Stimulated activated CD8-positive, alpha-beta memory T cell treated with anti-CD3 and anti-CD28 coated beads, Interleukin-2, amount 100 ng/mL, for 48 hours (primary cell): ENCODE measurements at regions not wholly inside any gene's neighbourhood (a gene's known extent, or its start where the extent isn't known, plus 50 kb on each side); places are given as distances from the start of the nearest gene placed in this dataset.
"Not testable (repeated sequence)": the region's sequence is repeated elsewhere in the genome, so short reads cannot be mapped to it uniquely, and the experiment has no call there.

ENCODE experiments used
- DNase-seq, 2 donors: peaks; one replicate each; pipeline ENCODE4 v3.0.0-alpha.2; 2020; ENCODE audit warnings: low read depth in 2 of 2

DNA sequence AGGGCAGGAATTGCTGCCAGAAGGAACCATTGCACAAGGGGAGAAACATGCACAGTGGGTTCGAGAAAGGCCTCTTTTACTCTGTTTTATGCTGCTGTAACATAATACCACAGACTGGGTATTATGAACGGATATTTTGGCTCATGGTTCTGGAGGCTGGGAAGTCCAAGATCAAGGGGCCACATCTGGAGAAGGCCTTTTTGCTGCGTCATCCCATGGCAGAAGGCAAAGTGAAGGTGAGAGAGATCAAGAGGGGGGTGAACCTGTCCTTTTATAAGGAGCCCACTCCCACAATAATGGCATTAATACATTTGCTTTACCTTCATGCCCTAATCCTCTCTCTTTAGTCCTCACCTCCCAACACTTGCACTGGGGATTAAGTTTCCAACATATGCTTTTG lies 136.9 kb upstream of the ALDH1B1 start:
- DNase-seq = no peak

- DNase-seq = no peak
Measured at GRCh38 chr9:38254756-38255155, 137.7 kb upstream of the ALDH1B1 start.

GRCh38 chr9:38254151-38254550 lies 138.4 kb upstream of the ALDH1B1 start:
- DNase-seq = no peak

GRCh38 chr9:38253200-38253599 lies 139.3 kb upstream of the ALDH1B1 start:
- DNase-seq = no peak

DNA sequence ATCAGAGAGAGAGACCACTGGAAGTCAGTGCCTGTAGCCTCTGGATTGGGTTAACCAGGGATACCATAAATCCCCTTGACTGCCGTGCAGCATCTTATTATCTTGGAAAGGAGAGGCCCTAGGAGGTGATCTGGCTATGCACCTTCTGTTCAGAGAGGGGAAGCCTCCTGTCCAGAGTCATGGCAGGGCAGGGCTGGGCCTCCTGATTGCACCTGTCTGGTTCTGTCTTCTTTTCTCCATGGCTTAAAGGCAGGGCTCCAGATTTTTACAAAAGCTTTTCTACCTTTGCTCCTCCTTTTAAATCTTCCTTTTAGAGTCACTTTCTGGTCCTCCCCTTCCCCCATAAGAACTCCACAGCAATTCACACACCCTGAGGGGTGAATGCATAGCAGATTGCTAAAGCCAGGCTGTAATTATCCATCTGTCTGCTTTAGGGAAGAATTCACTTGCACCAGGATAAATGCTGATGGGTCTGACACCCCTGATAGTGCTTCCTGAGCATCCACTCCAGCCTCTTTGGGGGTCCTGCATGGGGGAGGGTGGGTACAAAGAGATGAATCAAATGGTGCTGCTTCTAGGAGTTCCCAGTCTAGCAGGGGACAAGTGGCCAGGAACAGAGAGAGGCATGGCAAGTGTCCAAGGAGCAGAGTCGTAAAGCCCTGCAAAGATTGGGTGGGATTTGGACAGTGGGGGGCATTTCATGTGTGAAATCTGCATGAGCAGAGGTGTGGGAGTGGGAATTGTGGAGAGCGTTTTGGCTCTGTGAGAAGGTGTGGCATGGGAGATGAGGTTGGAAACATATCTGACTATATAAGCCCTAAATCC lies 141.3 kb upstream of the ALDH1B1 start:
- DNase-seq = no peak

- DNase-seq = no peak
Measured at GRCh38 chr9:38250279-38251035, 142.0 kb upstream of the ALDH1B1 start.

- no peak for DNase-seq
Measured at GRCh38 chr9:38249587-38250210, 142.8 kb upstream of the ALDH1B1 start.

- no peak for DNase-seq
Measured at GRCh38 chr9:38249049-38249448, 143.5 kb upstream of the ALDH1B1 start.

DNA sequence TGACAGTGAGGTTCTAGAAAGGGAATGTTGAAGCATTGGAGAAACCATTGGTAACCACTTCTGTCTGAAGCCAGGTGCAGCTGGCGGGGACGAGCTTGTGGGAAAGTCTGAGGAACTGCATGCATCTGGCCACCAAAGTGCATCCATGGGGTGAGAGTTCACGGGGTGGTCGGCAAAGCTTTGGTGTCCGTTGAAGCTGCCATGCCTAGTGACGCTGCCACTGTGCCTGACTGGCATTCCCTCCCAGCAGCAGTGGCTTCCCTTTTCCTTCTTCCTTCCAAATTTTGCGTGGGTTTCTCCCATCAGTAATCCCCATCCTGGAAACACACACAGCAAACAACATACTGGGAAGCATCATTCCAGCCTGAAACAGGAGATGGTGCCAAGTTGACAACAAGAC lies 145.7 kb upstream of the ALDH1B1 start:
- no peak for DNase-seq

DNA sequence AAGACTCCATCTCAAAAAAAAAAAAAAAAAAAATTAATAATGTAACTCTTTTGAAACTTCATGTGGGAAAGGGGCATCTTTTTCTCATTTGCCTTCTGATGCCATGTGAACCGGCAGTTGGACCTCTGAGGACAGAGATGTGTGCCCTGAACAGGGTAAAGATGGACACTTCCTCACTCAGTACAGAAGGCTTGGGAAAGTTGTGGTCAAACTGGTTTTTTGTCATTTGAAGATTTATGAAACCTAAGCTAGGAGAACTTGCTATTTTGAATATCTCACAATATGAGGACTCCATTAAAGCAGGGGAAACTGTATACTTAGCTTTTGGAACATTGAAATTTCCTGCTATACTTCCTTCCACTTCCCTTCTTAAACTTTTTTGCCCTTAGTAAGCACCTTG lies 147.5 kb upstream of the ALDH1B1 start:
- no peak for DNase-seq

GRCh38 chr9:38243993-38244392 lies 148.5 kb upstream of the ALDH1B1 start:
- DNase-seq = no peak

GRCh38 chr9:38242151-38242550 lies 150.4 kb upstream of the ALDH1B1 start:
- not testable (repeated sequence) for DNase-seq

- no peak for DNase-seq
Measured at GRCh38 chr9:38240051-38240450, 152.5 kb upstream of the ALDH1B1 start.

DNA sequence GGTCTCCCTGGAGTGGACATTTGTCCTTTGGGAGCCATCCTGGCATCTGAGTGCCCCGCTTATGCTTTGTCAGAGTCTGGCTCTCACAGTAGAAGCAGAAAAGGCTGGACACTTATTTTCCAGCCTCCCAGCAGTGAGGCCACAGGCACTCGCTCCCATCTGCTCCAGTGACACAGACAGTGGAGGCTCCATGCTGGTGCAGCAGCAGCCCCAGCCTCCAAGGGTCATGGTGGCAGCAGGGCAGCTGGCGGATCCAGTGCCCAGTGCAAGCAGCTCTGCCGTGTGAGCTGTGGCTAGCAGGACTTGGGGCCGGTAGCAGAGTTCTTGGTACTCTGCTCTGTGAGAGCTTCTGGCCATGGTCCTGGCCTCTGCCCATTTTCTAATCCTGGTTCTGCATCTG lies 157.3 kb upstream of the ALDH1B1 start:
- no peak for DNase-seq

DNA sequence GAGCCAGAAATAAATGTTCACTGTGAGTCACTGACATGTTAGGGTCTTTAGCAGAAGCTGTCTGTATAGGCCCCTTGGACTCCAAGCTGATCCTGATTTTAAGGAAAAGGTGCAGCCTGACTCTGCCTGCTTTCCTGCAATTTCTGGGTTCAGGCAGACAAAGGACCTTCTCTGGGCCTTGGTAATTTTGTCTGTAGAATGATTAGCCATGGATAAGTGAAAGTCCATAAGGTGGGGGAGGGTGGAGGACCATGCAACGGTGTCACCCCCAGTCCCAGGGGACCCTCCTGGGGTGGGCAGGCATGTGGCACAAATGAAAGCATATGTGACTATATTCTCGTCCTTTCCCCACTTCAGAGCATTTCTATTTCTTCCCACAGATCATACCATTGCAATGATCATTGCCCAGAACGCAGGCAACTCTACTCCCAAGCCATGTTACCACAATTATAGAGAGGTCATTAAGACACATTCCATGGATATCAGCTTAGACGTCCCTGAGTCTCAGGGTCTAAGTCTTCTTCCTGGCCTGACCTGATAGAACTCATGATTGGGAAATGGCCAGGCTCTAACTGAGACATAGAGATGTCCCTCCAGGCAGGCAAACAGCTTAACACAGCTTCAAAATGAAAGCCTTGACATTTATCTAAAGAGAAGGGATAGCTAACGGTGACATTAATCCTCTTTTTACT lies 157.9 kb upstream of the ALDH1B1 start:
- DNase-seq = no peak

GRCh38 chr9:38233796-38234355 lies 158.6 kb upstream of the ALDH1B1 start:
- no peak for DNase-seq

- DNase-seq = no peak
Measured at GRCh38 chr9:38233343-38233742, 159.2 kb upstream of the ALDH1B1 start.

DNA sequence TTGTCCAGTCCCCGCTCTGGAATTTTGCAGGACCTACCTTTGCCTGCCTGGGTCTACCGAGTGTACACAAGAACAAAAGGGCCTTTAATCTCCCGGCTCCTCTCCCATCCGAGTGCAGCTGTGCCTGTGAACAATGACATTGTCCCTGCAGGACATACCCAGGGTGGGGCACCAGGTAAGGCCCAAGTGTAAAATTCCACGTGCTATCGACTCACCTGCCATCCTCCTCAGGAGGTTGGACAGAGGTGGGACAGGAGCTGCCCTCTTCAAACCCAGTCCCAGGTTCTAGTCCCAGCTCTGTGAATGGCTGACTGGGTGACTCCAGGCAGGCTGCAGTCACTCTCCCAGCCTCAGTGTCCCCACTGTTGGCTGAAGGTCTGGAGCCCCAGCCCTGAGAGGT lies 159.6 kb upstream of the ALDH1B1 start:
- DNase-seq = no peak

GRCh38 chr9:38229504-38230155 lies 160.6 kb upstream of the SHB start:
- no peak for DNase-seq

DNA sequence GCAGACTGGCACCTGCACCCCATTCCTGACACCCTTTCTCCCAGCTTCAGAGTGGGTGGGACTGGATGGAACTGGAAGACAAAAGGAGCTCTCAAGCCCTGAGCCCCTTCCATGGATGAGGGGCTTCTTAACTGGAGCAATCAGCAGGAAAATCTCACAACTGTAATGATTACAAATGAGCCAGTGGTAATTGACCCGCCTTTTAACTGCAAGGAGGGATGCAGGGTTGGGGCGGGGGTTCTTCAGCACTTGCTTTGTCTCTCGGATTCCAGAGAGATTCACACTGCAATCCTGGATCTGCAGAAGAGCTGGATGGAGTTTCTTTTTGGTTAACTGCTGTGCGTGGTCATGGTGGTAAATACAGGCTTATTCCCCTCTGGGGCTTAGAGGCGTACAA lies 160.1 kb upstream of the SHB start:
- DNase-seq = no peak
